Skin of body (tissue), 1 donor: ENCODE measurements at regions not wholly inside any gene's neighbourhood (a gene's known extent, or its start where the extent isn't known, plus 50 kb on each side); places are given as distances from the start of the nearest gene placed in this dataset.
A peak's percentile ranks its signal among the peaks of the same experiment; 100 is the strongest.

Experiments used
- DNase-seq: peaks from one replicate; lab custom pipeline; 2025; lab: John Stamatoyannopoulos, UW

DNA sequence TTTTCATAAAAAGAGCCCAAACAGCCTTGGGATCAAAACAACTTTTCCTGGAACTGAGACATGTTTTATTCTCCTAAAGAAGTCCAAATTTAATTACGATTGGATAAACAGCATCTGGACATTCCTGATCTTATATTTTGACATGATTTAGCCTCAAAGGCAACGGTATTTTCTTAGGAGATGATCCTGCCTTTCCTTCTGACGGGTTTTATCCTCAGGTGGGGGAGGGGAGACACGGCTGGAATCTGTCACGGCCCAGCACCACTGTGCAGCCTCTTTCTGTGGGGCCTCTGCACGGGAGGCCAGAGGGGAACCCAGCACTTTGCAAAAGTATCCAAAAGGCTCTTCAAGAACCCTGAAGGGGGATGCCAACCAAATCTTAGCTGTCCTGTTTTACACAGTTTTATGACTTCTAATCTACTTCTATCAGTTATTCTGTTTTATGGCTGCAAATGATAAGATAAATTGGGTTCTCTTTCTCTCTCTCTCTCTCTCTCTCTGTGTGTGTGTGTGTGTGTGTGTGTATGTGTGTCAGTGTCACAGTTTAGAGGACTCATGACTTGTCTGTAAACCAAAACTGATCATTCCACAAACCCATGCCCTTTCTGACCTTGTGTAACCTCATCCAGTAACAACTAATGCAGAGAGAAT, 321.1 kb upstream of the NPVF start:
- DNase-seq = no peak

DNA sequence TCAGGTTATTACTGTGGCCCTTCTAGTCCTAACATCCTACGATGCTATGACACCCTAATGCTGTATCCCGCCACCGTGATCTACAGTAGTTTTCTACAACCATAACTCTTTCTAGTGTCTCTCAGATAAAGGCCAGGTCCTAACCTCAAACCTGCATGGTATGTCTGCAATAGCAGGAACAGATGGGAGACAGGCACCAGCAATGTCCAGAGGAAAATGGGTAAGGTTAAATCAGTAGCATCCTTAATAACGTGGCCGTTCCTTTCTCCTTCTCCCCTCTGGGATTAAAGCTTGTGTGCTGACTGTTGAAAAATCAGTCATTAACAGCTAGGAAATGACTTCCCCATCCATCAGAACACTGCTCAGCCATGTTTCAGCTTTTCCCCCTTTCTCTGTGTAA, 321.9 kb upstream of the NPVF start:
- DNase-seq = no peak

DNA sequence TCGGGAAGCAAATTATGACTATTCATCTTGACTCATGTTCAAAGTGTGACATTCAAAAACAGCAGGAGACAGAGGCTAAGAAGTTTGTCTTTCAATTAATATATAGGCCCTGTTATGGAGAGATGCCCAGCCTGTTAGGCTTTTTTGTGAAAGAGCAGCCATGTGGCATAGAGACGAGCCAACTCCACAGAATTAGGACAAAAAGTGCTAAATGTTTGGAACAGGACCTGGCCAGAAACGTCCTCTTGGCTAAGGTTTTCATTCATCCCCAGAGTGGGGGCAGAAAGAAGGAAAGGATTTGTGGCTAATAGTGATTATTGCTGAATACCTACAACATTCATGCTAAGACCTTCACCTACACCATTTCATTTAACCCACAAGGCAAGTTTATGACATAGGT, 324.7 kb upstream of the NPVF start:
- DNase-seq = no peak

DNA sequence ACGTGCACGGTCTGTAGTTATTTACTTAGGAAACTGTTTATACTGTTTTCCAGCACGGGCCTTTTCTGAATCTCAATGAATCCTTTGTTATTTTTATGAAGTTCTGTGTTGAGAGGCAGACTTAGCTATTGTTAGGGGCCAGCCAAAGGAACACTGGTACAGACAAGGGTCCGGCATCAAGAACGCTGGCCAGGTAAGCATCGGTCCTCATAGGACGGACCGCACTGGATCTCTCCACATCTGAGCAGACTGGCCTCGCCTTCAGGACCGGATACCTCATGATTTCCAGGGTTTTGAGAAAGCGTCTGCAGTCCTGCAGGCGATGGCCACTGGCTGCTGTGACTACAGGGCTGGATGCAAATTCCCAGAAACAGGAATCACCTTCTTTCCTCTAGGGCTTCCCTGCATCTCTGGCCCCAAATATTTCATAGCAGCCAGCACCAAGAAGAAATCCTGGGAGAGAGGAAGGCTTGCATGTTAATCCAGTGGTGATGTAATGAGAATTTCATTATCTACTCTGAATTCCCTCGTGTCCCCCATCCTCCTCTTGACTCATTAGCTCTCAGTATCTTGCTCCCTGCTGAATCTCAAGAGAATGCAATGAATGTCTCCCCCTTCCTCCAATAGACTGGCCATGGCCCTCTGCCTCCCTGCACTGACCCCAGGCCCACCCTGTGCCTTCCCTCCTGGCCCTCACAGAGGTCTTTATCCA, 325.4 kb upstream of the NPVF start:
- DNase-seq = no peak

DNA sequence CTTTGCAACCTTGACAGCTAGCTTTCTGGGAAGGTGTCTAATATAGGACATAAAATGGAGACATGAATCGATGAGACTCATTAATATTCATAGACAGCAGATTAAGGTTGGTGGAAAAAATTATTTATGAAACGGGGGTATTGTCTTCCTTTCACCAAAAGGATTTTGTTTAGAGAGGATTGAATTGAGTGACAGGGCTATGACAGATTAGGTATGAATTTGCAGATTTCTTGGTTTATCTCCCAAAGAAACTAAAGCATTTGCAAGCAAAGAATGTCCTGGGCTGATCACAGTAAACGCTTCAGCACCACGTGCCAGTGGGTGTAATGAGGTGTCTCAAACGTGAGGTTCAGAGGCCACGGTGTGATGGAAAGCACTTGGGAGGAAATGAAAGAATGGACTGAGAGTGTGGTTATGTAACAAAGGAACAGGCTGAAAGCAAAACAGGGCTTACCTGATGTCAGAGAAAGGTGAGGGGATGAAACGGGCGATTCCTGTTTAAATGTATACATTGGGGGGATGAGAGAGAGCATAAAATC, 329.2 kb upstream of the NPVF start:
- no peak for DNase-seq

DNA sequence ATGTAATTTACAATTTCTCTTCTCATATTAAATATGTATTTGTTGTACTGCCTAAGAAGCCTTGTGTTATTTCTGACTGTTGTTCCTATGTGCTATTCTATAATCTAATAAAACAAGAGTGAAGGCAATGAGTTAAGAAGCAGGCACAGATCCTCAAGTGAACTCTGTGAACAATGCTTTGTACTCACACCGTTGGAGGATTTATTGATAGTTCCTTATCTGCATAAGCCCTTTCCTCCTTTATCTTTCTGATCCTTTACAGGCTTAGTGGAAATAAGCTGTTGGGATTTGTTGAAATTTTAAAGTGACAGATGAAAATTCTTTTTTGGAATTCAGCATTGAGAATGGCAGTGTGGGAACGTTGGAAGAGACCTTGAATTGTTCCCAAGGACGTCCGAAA, 329.6 kb upstream of the NPVF start:
- DNase-seq = no peak

DNA sequence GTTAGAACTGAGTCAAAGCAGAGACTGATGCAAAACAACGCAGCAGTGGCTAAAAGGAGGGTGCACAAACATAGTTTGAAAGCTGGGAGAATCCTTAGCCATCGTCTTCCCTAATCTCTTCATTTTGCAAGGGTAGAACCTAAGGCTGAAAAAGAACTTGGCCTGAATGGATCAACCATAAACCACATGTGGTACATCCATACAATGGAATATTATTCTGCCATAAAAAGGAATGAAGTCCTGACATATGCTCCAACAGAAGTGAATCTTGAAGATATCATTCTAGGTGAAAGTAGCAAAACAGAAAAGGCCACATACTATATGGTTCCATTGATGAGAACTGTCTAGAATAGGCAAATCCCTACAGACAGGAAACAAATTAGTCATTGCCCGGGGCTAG, 330.3 kb upstream of the NPVF start:
- no peak for DNase-seq

DNA sequence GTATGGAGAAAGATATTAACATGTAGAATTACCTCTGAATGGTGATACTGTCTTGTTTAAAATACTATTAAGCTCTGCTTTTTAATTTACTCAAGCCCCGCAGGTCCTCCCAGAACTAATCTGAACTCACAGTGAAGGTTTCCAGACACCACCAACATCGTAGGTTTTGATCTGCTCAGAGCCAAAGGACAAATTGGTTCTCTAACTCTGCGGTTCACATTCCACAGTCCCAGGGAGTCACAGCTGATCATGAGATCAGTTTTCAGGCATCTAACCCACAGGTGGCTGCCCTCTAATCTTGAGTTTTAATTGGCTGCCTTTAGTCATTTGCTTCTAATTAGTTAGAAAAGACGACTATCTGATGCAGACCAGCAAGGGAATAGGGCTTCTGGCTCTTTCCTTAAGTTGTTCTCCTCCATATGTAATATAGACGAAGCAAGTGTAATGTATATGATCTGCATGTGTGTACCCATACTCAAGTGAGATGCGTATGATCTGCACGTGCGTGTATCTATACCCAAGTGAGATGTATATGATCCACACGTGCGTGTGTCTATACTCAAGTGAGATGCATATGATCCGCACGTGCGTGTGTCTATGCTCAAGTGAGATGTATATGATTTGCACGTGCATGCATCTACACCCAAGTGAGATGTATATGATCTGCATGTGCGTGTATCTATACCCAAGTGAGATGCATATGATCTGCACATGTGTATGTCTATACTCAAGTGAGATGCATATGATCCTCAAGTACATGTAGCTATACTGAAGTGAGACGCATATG, 331.5 kb upstream of the NPVF start:
- peak; percentile 53 for DNase-seq

DNA sequence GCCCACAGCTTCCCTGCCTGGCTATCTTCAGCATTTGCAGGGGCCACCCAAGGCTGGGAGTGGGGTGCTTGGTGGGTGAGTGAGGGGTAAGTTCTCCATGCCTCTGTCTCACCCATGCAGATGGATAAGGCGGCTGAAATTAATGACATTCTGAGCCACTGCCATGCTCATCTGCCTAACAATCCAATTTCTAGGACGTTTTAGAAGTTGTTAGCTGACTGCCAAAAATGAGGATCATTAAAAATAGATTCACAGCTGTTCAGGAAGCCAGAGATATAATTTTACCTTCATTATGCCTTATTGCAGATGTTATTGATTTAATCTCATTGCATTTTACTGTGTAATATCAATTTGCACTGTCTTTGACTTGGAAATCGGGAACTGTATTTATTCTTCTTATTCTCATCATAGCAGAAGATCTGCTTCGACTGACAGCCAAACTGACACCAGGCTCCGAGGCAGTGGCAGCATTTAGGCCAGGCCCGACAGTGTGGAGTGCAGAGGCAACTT, 334.4 kb upstream of the NPVF start:
- no peak for DNase-seq

DNA sequence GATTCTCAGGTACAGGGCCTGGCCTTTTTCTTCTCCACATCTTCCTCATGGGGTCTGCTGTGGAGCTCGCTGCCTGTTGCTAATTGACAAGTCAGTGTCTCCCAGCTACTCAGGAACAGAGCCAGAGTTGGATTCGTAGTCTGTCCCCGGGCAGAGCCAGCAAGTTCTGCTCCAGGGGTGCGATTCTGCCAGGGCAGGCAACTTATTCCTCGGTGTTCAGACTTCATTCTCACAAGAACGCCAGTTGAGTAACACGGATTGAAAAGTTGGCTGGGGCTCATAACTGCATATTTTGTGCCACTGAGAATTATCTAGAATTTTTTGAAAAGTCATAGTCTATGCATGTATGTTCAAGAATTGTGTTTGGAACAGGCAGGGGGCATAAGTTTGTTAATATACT, 336.7 kb upstream of the NPVF start:
- DNase-seq = no peak

DNA sequence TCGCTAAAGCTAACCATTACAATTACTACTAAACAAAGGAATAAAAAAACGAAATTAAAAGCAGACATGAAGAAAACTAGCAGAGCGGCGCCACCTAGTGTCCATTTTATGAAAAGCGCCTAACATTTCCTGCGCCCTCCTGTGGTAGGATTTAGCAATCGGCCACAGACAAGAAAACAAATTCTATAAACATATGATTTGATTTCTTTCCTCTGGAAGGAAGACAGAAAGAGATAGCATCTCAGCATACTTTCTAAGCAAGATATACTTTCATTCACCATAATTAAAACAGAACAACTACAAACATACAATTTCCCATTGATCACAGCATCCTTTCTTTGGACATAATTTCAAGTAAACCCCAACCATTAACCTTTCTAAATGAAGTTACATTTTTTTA, 337.7 kb upstream of the NPVF start:
- peak; percentile 88 for DNase-seq

DNA sequence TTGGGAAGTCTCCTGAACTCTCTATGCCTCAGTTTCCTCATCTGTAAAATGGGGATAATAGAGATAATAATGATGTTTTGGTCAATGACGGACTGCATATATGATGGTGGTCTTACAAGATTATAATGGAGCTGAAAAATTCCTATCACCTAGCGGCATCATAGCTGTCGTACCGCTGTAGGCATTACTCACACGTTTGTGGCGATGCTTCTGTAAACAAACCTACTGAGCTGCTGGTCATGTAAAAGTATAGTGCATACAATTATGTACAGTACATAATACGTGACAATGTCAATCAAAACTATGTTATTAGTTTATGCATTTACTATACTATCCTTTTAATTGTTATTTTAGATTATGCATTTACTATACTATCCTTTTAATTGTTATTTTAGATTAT, 339.1 kb upstream of the NPVF start:
- DNase-seq = no peak

DNA sequence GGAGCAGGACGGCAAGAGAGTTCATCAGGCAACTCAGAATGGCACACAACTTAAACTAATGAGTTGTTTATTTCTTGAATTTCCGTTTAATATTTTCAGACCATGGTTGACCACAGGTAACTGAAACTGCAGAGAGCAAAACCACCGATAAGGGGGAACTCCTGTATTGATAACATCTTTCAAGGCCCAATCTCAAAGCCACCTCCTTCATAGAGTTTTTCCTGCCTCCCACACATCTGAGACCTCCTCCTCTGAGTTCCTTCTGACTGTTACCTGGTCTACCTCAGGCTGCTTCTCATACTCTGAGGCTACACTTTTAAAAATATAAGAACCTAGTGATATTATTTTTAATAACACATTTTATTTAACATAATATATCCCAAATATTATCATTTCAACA, 341.5 kb upstream of the NPVF start:
- DNase-seq = no peak

DNA sequence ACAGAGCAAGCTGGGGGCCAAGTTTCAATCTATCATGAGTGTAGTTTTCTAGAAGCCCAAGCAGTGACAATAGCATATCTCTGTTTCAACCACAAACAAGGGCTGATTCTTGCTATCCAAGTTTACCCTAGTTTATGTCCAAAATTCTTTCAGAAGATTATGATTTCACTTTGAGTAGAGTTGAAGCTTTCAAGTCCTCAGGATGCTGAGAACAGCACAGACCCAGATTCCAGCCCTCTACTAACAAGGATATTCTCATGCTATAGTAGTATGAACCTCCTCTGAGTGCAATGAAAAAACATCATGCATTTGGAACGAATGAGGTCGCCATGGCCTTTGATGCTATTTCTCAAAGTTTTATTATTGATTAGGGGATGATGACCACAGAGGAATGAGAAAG, 344.1 kb upstream of the NPVF start:
- peak; percentile 72 for DNase-seq

DNA sequence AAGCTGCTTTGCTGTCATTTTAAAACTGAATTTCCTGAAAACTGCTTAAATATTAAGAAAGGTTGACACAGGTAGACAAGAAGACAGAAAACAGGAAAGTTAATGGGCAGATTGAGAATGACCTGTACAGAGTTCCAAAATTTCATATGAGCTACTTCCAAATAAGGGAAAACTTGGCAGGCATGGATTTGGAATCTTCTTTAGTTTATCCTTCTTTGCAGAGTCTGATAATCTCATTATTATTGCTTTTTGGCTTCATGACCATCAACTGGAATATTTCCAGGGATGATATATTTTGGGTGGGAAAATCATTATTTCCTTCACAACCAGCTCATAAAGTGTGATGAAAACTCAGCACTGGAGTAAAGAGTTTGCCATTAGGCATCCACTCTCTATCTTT, 346.5 kb upstream of the NPVF start:
- peak; percentile 62 for DNase-seq

DNA sequence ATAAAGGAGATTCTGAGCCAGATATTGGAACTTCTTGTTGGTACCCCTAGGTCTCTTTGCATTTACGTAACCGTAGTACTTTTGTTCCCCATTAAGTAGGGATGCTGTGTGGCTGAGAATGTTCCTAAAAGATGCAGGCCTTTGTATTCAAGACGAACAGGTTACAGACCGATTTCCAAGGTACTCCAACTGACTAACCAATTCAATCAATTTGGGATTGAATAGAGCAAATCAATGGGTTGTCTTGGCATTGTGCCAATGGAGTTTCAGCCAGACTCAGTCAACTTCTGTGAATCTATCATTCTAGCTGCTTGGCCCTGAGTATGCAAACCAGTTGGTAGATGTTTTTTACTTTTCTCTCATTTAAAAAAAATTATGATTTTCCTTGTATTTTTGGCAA, 347.3 kb upstream of the NPVF start:
- DNase-seq = no peak

DNA sequence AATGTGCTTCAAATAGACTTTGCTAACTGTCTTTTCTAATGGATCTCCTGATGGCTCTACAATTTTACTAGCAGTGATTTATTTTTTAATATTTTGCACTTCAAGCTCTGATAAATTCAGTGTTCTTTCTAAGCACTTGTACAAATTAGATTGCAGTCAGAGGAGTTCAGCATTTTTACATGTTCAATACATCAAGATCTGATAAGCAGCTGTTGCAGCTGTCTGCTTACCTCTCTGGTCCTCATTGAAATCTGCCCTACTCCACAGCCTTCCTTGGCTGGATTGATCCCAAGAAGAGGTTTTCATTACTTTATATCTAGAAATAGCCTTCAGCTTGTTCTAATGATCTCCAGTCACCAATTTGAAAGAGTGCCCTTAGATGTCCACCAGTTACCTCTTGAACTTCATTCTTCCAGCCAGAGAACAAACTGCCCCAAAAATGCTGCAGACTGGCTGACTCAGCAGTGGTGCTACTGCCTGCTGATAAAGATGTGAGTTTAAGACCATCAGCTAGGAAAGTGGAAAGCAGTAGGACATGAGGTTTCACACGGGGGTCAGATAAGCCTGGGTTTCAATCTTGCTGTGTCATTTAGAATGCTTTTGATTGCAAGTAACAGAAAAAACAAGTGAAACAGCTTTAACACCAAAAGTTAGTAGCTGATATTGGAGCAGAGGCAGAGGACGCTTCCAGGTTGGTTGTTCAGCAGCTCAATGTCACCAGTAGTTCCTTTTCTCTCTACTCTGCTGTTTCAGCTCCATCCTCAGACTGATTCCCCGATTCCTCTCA, 350.9 kb upstream of the NPVF start:
- DNase-seq = no peak

DNA sequence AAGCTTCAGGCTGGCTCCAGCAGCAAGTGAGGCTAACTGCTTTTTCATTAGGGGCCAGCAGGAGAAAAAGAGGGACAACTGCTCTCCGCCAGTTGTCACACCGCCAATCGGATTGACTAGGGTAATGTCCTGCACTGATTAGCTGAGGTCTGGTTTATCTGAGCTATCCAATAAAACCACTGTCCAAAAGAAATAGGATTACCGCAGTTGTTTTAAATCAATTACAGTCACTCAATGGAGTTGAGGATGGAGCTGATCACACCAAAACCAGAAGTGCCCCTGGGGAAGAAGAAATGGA, 351.4 kb upstream of the NPVF start:
- DNase-seq = no peak

DNA sequence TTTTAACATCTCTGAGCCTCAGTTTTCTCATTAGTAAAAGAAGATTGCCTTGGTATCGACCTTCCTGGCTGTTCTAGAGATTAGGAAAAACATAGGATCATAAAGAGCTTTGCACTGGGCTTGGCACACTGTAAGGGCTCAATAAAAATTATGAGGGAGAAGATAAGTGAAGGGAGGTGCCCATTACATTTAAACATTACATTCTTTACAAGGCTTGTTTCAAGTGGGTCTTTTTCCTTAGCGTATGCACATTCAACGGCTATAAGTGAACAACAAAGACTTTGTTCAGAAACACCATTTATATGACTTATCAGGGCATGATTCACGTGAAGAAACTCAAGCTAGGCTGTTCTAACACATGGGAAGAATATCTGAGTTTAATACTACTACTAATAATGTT, 351.9 kb upstream of the NPVF start:
- DNase-seq = no peak

DNA sequence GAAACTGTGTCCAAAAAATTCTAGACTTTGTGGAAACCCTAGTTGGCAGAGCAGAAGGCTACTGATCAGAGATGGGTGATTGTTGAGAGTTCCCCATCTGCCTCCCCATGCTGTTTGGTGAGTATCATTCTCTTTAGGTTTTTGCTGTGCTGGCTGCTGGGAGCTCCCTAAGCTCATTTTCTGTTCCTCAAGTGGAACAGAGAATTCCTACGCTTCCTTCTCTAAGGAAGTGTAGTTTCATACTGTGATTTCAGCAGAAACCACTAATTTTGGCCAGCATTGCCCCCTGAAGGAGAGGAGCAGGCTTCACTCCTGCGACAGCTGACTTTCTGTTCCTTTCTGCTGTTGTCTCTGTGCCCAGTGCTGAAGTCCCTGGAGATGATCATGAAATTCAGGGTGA, 355.3 kb upstream of the NPVF start:
- no peak for DNase-seq

DNA sequence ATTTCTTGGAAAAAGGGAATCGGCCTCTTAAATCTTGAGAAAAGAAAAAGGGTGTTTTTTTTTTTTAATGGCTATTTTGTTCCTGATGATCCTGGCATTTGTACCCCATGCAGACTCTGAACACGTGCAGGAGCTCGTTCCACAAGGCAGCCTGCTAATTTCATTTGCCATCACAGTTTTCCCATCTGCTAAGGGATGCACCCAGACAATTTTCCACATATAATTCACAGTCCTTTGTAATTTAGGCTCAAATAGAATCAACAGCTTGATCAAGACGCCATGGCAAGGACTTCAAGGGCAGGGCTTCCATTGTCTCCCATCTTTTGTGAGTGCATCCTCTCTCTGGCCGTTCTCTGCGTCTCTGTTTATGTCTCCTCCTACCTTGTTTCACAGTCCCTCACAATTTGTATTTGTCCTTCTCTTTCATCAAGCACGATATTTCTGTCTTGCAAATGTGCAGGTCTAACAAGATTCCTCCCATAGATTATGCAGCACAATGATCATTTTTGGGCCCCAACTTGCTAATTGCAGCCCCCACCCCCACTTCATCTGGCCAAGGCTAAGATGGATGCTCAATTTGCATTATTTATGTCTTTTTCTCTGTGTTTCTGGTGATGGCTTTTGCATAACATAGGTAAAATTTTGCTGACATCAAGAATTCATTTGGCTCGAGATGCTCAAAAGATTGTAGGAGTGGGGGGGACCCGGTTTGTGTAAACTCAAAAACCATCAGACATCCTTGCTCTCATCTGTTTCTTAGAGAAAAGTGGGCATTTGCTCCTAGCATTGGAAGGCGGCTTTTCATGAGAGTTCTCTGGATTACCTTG, 356.0 kb upstream of the NPVF start:
- DNase-seq = no peak
